ENCODE measurements at regions not wholly inside any gene's neighbourhood (a gene's known extent, or its start where the extent isn't known, plus 50 kb on each side); places are given as distances from the start of the nearest gene placed in this dataset.
A peak's percentile ranks its signal among the peaks of the same experiment; 100 is the strongest.
"Not testable (repeated sequence)": the region's sequence is repeated elsewhere in the genome, so short reads cannot be mapped to it uniquely, and the experiment has no call there.

- DNase-seq: no peak
Measured at GRCh38 chr3:22414239-22414638, 663.2 kb upstream of the ZNF385D start.

GRCh38 chr3:22416838-22417446 lies 665.9 kb upstream of the ZNF385D start:
- DNase-seq: not testable (repeated sequence)

GRCh38 chr3:22419261-22419660 lies 668.3 kb upstream of the ZNF385D start:
- DNase-seq: no peak

- no peak for DNase-seq
Measured at GRCh38 chr3:22421589-22421988, 670.6 kb upstream of the ZNF385D start.

- no peak for DNase-seq
Measured at GRCh38 chr3:22431334-22431733, 680.3 kb upstream of the ZNF385D start.

- DNase-seq: no peak
Measured at GRCh38 chr3:22439626-22440025, 688.6 kb upstream of the ZNF385D start.

- DNase-seq: no peak
Measured at GRCh38 chr3:22441711-22442110, 690.7 kb upstream of the ZNF385D start.

- DNase-seq: no peak
Measured at GRCh38 chr3:22443571-22444233, 692.7 kb upstream of the ZNF385D start.

GRCh38 chr3:22445336-22445735 lies 694.3 kb upstream of the ZNF385D start:
- not testable (repeated sequence) for DNase-seq

GRCh38 chr3:22450786-22451400 lies 699.9 kb upstream of the ZNF385D start:
- peak; percentile 9 to 43 for DNase-seq

- no peak for DNase-seq
Measured at GRCh38 chr3:22451501-22451900, 700.5 kb upstream of the ZNF385D start.

- no peak for DNase-seq
Measured at GRCh38 chr3:22453906-22454535, 703.0 kb upstream of the ZNF385D start.

GRCh38 chr3:22469995-22470394 lies 719.0 kb upstream of the ZNF385D start:
- no peak for DNase-seq

- DNase-seq: no peak
Measured at GRCh38 chr3:22471557-22471956, 720.5 kb upstream of the ZNF385D start.

GRCh38 chr3:22474706-22475445 lies 723.9 kb upstream of the ZNF385D start:
- peak; percentile 72 to 73 for DNase-seq

GRCh38 chr3:22475665-22476240 lies 724.7 kb upstream of the ZNF385D start:
- no peak for DNase-seq

GRCh38 chr3:22476976-22477375 lies 726.0 kb upstream of the ZNF385D start:
- no peak for DNase-seq

- no peak for DNase-seq
Measured at GRCh38 chr3:22485954-22486353, 717.2 kb upstream of the UBE2E2 start.

- DNase-seq: no peak
Measured at GRCh38 chr3:22490747-22491146, 712.4 kb upstream of the UBE2E2 start.

- no peak for DNase-seq
Measured at GRCh38 chr3:22491344-22491743, 711.8 kb upstream of the UBE2E2 start.

GRCh38 chr3:22492342-22492741 lies 710.8 kb upstream of the UBE2E2 start:
- no peak for DNase-seq

GRCh38 chr3:22495241-22495640 lies 707.9 kb upstream of the UBE2E2 start:
- DNase-seq: no peak

- DNase-seq: no peak
Measured at GRCh38 chr3:22495791-22496190, 707.3 kb upstream of the UBE2E2 start.
